GM03348 (cell line): ENCODE measurements at regions not wholly inside any gene's neighbourhood (a gene's known extent, or its start where the extent isn't known, plus 50 kb on each side); places are given as distances from the start of the nearest gene placed in this dataset.
A peak's percentile ranks its signal among the peaks of the same experiment; 100 is the strongest.

ENCODE experiments used
- DNase-seq: peaks from one replicate; pipeline ENCODE4 v3.0.0; 2012; ENCODE audit warnings: low spot score

GRCh38 chr3:194995334-194995733 is 275.6 kb downstream of the XXYLT1 start:
- no peak for DNase-seq

DNA sequence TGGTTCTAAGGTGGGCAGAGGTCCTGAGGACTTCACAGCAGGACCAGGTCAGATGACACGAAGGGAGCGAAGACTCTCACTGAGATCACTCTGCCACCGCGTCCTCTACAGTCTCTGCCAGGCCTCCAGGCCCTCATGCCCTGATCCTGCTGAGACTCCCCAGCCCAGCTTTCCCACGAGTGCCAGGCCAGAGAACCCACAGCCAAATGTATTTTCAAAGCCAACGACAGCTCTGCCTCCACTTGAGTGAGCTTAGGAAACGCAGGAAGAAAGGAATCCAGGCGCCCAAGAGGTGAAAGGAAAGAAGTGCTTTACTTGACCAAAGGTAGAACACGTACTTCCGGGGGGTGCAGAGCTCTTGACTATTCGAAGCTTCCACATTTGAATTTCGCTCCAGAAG is 275.0 kb downstream of the XXYLT1 start:
- no peak for DNase-seq

GRCh38 chr3:194996746-194997145 is 274.2 kb downstream of the XXYLT1 start:
- DNase-seq: no peak

DNA sequence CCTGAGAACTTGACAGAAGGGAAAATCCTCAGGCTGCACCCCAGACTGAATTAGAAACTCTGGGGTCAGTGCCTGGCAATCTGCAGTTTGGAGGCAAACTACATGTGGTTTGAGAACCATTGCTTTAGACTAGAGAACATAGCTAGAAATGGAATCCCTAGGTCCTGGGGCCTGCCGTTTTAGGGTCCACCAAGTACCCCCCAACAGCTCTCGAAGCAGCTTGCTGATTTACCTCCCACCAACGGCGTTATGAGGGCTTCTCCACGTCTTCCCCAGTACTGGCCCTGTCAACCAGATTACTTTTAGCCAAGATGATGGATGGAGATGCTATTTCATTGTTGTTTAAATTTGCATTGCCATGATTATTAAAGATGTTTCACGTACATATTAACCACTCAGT is 272.5 kb downstream of the XXYLT1 start:
- no peak for DNase-seq

DNA sequence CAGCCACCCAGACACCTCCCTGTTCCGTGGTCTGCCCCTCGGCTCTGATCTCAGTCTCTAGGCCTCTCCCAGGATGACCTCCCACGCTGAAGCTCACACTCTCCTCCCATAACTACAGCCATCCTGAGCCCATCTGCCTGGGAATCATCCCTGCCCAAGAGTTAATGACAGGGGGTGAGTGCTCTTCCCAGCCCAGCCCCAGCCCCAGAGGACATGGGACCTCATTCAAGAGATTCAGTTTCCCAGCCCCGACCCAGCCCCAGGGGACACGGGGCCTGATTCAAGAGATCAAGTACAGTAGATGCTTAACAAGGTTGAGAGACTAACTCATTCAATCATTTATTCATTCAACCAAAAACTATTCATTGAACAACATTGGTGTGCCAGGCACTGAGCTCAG is 272.0 kb downstream of the XXYLT1 start:
- no peak for DNase-seq

- DNase-seq: no peak
Observed at GRCh38 chr3:194999491-194999890, 271.5 kb downstream of the XXYLT1 start.

- DNase-seq: no peak
Observed at GRCh38 chr3:195001261-195001660, 269.7 kb downstream of the XXYLT1 start.

DNA sequence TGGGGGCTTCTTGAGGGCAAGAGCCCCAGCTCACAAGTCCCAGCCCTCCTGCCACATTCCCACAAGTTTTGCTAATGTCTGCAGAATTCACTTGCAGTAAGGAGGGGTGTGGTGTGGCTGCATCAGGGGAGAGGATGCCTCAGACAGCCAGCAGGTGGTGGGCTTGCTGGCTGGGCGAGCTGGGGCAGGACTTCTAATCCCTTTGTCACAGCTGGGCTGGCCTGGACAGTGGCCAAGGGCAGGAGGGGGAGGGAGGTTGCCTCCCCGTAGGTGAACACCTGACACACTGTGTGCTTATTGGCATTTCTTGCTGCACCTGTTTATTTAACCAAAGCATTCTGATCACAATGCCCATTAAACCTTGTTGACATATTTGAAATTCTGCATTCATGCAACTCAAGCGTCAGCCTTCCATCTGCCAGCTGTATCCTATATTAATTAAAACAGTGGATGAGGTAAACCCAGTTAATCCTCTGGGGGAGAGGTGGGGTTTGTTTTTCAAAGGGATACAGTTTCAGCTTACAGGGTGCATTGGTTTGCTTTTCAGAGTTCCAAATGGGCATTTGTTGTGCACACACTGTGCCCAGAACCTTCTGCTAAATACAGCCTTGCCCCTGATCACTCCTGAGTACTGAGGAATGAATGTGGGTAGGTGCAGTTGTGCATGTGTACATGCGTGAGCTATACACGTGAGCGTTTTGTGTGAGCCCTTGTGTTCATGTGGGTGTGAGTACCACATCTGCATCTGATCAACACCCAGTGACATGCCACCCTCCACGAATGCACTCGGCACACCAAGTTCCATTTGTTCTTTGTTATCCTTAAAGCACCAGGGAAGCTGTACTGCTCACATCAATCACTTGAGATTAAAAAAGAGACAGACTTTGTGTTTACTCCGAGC is 268.7 kb downstream of the XXYLT1 start:
- DNase-seq: peak; percentile 48

DNA sequence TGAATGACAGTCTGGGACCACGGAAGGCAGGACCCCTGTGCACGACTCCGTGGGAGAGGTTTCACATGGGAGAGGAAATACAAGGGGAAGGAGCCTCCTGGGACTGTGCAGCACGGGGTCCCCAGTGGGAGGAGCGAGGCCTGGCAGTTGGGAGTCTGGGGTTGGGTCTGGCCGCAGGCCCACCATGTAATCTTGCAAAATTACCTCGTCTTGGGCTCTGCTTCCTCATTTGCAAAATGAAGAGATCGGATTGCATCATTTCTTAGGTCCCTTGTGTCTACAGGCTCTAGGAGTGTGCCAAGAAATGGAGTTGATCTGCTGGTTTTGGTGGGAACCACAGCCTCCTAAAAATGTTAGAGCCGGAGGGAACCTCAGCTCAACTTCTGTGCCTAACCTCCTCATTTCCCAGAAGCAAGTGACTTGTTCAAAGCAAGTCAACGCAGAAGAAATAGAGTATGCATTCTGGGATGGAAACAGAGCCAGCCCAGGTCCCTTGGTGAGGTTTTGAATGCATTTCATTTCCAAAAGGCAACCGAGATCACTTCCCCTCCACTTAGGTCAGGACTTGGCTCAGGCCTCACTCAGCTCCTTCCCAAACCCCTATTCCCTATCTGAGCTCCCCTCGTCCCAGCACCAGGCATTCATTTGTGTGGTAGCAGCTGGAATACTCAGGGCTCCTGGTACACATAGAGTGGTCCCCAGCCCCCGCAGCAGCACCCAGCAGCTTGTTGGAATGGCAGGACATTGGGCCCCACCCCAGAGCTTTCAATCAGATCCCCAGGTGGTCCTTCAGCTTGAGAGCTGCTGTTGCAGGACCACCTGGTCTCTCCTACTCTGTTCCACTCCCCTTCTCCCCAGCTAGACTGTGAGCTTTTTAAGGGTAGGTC is 267.7 kb downstream of the XXYLT1 start:
- DNase-seq: peak; percentile 45

- no peak for DNase-seq
Observed at GRCh38 chr3:195003893-195004289, 267.1 kb downstream of the XXYLT1 start.

- DNase-seq: no peak
Observed at GRCh38 chr3:195004512-195005250, 266.3 kb downstream of the XXYLT1 start.

DNA sequence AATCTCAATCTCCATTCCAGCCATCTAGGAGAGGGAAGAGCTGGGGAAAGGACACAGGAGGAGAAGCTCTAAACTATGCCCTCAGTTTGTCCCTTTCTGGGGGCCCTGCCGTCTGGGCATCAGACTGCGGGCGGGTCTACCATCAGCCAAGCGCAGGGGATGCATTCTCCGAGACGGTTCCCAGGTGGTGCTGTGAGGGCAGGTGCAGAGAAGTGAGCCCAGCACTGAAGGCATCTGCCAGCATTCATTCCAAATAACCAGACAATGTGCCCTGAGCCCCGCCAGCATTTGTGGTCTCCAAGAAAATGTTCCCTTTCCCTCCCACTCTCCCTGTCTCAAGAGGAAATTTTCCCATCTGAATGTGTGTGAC is 265.7 kb downstream of the XXYLT1 start:
- no peak for DNase-seq

GRCh38 chr3:195005759-195006510 is 265.0 kb downstream of the XXYLT1 start:
- DNase-seq: no peak

DNA sequence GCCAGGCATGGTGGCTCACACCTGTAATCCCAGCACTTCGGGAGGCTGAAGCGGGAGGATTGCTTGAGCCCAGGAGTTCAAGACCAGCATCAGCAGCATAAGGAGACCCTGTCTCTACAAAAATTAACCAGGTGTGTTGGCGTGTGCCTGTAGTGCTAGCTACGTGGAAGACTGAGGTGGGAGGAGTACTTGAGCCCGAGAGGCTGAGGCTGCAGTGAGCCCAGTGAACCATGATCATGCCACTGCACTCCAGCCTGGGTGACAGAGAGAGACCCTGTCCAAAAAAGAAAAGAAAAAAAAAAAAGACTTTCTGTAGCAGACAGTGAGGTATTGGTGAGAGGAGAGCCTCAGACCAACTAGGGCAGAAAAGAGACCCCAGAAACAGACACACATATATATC is 263.8 kb downstream of the XXYLT1 start:
- DNase-seq: no peak

DNA sequence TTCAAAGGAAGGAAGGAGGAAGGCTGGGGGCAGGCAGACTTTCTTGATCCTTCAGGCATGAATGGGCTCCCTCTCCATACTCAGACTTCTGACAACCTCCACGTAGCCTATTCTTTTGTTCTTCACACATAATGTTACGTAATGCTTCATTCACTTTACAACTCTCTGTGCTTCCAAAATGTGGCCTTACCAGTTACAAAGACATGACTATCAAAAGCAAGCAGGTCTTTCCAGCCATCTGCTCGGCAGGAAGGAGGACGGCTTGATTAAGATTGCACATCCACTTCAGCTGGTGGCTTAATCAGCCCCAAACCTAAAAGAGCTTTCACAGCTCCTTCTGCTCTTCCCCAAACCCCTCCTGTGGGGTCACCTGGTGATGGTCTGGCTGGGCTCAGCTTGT is 263.2 kb downstream of the XXYLT1 start:
- DNase-seq: no peak

- DNase-seq: no peak
Observed at GRCh38 chr3:195008816-195009215, 262.1 kb downstream of the XXYLT1 start.

- no peak for DNase-seq
Observed at GRCh38 chr3:195009616-195010015, 261.3 kb downstream of the XXYLT1 start.

DNA sequence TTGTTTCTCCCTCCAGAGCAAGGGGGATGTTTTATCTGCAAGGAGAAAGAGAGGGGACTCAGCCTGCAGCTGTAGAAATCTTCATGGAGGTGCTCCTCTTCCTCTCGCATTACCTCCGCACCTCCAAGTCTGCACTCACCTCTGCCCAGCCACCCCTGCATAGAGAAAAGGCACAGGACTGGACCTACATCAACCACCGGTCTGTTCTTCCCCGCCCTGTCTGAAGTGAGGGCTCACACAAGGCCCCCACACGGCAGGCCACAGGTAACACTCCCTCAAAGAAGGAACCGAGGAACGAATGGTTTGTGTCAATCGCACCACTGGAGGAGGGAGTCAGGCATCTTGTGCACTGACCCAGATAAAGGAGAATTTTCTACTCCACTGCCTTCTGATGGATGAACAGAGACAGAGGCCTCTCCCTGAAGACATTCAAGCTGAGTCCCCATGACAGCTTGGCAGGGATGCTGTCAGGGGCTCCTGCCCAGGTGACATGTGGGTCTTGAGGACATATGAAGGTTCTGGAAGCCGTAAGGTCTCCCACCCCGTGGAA is 260.3 kb downstream of the XXYLT1 start:
- no peak for DNase-seq

- DNase-seq: no peak
Observed at GRCh38 chr3:195011231-195011834, 259.6 kb downstream of the XXYLT1 start.

DNA sequence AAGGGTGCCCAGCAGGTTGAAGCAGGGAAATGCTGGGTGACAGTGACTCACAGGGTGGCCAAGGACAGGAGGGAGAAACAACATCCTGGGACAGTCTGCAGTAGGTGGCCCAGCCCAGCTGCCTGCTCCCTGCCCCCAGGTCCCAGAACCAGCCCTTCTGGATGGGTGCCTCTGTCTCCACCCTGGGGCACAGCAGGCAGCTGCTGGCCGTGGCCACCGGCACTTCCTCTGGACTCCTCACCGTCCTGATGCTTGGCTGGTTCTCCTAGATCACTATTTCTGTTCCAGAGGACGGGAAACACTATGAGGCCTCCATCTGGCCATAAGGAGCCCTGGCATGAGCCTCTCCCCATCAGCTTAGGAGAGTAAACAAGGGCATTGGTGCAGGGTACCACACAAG is 258.9 kb downstream of the XXYLT1 start:
- DNase-seq: no peak

GRCh38 chr3:195012571-195012970 is 258.4 kb downstream of the XXYLT1 start:
- DNase-seq: no peak
